ENCODE measurements at regions not wholly inside any gene's neighbourhood (a gene's known extent, or its start where the extent isn't known, plus 50 kb on each side); places are given as distances from the start of the nearest gene placed in this dataset.

DNA sequence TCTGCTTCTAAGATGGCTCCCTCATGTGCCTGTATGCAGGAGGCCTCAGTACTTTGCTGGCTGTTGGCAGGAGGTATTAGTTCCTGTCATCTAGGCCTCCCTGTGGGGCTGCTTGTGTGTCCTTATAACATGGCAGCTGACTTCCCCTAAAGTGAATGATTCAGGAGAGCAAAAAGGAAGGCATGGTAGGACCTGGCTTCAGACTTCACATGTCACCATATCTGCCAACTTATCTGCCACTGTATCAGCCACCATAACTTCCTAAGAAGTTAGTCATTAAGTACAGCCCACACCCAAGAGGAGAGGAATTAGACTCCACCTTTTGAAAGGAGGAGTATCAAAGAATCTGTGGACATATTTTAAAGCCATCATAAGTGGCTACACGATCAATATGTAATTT is 122.5 kb downstream of the UCHL1 start:
- H3K18ac ChIP-seq (ENCODE audit: insufficient read length, low read depth, low read length), result no peak overlapping the region
- H3T11ph ChIP-seq (ENCODE audit: low read length), result no peak overlapping the region
- no peak overlapping the region for H3K56ac ChIP-seq (ENCODE audit: insufficient read length, low read depth, low read length)
- no peak overlapping the region for H3K9ac ChIP-seq (ENCODE audit: extremely low read depth, insufficient read length, low read length)
- H3K4me1 Mint-ChIP-seq, result peaks cover 4 to 14% of the 10 kb centered on the region in 2 experiments
- no CpG with 5 or more reads among the region's 1 CpG for WGBS (ENCODE audit: extremely low coverage, insufficient read length, low lambda C conversion rate)
- peaks cover 8 to 10% of the 10 kb centered on the region in 2 experiments for H3K9me3 Mint-ChIP-seq
- no peaks in the 10 kb centered on the region; the same call in 1 of the 2 replicates for H3K4me1 ChIP-seq (ENCODE audit: insufficient read depth, low read length)
- H3K27ac Mint-ChIP-seq, result no peak overlapping the region
- TF ChIP-seq, protein P1, sequence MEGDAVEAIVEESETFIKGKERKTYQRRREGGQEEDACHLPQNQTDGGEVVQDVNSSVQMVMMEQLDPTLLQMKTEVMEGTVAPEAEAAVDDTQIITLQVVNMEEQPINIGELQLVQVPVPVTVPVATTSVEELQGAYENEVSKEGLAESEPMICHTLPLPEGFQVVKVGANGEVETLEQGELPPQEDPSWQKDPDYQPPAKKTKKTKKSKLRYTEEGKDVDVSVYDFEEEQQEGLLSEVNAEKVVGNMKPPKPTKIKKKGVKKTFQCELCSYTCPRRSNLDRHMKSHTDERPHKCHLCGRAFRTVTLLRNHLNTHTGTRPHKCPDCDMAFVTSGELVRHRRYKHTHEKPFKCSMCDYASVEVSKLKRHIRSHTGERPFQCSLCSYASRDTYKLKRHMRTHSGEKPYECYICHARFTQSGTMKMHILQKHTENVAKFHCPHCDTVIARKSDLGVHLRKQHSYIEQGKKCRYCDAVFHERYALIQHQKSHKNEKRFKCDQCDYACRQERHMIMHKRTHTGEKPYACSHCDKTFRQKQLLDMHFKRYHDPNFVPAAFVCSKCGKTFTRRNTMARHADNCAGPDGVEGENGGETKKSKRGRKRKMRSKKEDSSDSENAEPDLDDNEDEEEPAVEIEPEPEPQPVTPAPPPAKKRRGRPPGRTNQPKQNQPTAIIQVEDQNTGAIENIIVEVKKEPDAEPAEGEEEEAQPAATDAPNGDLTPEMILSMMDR (conservative IDR thresholded peaks at IDR 0.05), result no peak
- peaks cover 13% of the 10 kb centered on the region for H3K27me3 Mint-ChIP-seq (ENCODE audit: low read depth)
- H3K27ac ChIP-seq (ENCODE audit: insufficient read length, low read depth, low read length), result no peak overlapping the region
- H4K5ac ChIP-seq (ENCODE audit: insufficient read length, low read depth, low read length), result no peak overlapping the region
- H3K4me3 Mint-ChIP-seq, result no peak overlapping the region
- H4K91ac ChIP-seq (ENCODE audit: insufficient read length, low read depth, low read length), result no peak overlapping the region
- no peaks in the 10 kb centered on the region for H4K20me1 ChIP-seq (ENCODE audit: control insufficient read depth, insufficient read depth, insufficient read length)
- no peak overlapping the region for H4K8ac ChIP-seq (replicated peaks; ENCODE audit: insufficient read length, low read depth, low read length)
- H3K79me2 ChIP-seq (ENCODE audit: insufficient read depth, low read length), result no peaks in the 10 kb centered on the region
- H3K23me2 ChIP-seq (ENCODE audit: insufficient read length, low read depth, low read length, poor library complexity, severe bottlenecking), result no peaks in the 10 kb centered on the region
- no peaks in the 10 kb centered on the region for H3K79me1 ChIP-seq (ENCODE audit: insufficient read depth, low read depth, low read length, poor library complexity, severe bottlenecking)
- no peak overlapping the region for H2BK15ac ChIP-seq (ENCODE audit: low read depth, low read length)
- peaks cover 5 to 11% (median 6%) of the 10 kb centered on the region in 3 experiments; a peak in 5 of 7 replicates for H3K36me3 Mint-ChIP-seq (ENCODE audit: insufficient read depth in 1 of 3, low read depth in 3 of 3)
- no peak overlapping the region for H2AFZ ChIP-seq (ENCODE audit: low read length)
- no peak overlapping the region for H2AK5ac ChIP-seq (ENCODE audit: insufficient read length, low read length)
- no peak overlapping the region for H3K14ac ChIP-seq (ENCODE audit: insufficient read depth, low read length)
- no peak overlapping the region for H3K4ac ChIP-seq (ENCODE audit: low read depth, low read length)
- no peak overlapping the region for H2BK120ac ChIP-seq (ENCODE audit: low read depth, low read length, poor library complexity, severe bottlenecking)
- no peak overlapping the region for H3K23ac ChIP-seq (ENCODE audit: insufficient read length, low read depth, low read length)
- no peak overlapping the region for H2BK12ac ChIP-seq (ENCODE audit: insufficient read length, low read depth, low read length)
- H3K27me3 ChIP-seq (ENCODE audit: insufficient read depth, low read length), result no peaks in the 10 kb centered on the region
- H2BK5ac ChIP-seq (ENCODE audit: insufficient read length, low read length), result no peak overlapping the region
- H3K4me2 ChIP-seq (ENCODE audit: insufficient read depth, insufficient read length, low read length), result no peak overlapping the region
- no peak overlapping the region for H2BK20ac ChIP-seq (ENCODE audit: low read depth, low read length, poor library complexity, severe bottlenecking)
- H3K9me3 ChIP-seq (ENCODE audit: control insufficient read depth, low read depth, low read length), result no peaks in the 10 kb centered on the region
- no peak for DNase-seq
